ENCODE measurements at regions not wholly inside any gene's neighbourhood (a gene's known extent, or its start where the extent isn't known, plus 50 kb on each side); places are given as distances from the start of the nearest gene placed in this dataset.

DNA sequence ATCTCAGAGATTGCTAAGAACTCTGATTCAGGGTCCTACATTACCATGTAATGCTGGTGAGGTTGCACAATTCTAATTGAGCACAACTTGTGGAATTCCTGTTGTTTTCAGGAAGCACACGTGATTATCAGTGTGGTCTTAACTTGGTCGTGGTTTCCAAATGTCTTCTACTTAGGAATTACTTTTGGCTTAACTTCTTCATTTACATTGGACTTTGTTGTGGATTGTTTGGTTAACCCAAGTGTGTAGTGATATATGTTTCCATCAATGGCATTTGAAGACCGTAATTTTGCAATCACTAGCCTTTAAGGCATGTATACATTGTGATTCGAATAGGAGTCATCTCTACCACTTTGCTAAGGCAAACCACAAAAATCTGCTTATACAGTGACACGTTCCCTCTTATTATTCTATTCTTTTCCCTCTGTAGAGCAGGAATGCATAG is 373.3 kb downstream of the IRS1 start:
- no peak for DNase-seq
- no peak overlapping the region for H3K27ac Mint-ChIP-seq (ENCODE audit: unreplicated experiment)
- H3K36me3 Mint-ChIP-seq (ENCODE audit: insufficient read depth, unreplicated experiment): no peaks in the 10 kb centered on the region
- no peaks in the 10 kb centered on the region for H3K9me3 Mint-ChIP-seq (ENCODE audit: low read depth, unreplicated experiment)
- no peak overlapping the region for H3K4me3 Mint-ChIP-seq (ENCODE audit: low read depth, unreplicated experiment)
- peaks cover 51% of the 10 kb centered on the region for H3K4me1 Mint-ChIP-seq (ENCODE audit: low read depth, unreplicated experiment)
- no TSS peak for BruUV-seq (replicated peaks)
- TF ChIP-seq, protein P1, sequence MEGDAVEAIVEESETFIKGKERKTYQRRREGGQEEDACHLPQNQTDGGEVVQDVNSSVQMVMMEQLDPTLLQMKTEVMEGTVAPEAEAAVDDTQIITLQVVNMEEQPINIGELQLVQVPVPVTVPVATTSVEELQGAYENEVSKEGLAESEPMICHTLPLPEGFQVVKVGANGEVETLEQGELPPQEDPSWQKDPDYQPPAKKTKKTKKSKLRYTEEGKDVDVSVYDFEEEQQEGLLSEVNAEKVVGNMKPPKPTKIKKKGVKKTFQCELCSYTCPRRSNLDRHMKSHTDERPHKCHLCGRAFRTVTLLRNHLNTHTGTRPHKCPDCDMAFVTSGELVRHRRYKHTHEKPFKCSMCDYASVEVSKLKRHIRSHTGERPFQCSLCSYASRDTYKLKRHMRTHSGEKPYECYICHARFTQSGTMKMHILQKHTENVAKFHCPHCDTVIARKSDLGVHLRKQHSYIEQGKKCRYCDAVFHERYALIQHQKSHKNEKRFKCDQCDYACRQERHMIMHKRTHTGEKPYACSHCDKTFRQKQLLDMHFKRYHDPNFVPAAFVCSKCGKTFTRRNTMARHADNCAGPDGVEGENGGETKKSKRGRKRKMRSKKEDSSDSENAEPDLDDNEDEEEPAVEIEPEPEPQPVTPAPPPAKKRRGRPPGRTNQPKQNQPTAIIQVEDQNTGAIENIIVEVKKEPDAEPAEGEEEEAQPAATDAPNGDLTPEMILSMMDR (IDR thresholded peaks at IDR 0.05; ENCODE audit: unreplicated experiment): no peak
- CTCF ChIA-PET: no interaction called here
- intact Hi-C loops (cut with micrococcal nuclease; ENCODE audit: unreplicated experiment): no loop called here
- no peaks in the 10 kb centered on the region for H3K27me3 Mint-ChIP-seq (ENCODE audit: unreplicated experiment)

DNA sequence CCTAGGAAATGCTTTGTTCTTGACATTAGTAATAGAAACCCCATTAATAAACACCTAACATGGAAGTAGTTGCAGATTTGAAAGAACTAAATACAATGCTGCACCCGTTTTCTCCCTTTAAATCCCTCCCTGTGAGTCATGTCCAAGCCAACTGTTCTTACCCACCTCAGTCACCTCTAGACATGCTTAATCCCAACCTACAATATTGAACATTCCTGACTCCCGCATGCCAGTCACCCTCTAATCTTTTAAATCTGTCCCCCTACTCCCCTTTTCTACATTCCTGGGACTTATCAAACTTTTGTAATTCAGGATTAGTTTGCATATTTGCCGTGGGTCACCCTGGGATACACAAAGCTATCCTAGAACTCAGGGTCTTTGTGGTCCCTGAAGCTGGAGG is 374.6 kb downstream of the IRS1 start:
- DNase-seq: no peak
- intact Hi-C loops (cut with micrococcal nuclease; ENCODE audit: unreplicated experiment): no loop called here
- H3K27ac Mint-ChIP-seq (ENCODE audit: unreplicated experiment): no peak overlapping the region

DNA sequence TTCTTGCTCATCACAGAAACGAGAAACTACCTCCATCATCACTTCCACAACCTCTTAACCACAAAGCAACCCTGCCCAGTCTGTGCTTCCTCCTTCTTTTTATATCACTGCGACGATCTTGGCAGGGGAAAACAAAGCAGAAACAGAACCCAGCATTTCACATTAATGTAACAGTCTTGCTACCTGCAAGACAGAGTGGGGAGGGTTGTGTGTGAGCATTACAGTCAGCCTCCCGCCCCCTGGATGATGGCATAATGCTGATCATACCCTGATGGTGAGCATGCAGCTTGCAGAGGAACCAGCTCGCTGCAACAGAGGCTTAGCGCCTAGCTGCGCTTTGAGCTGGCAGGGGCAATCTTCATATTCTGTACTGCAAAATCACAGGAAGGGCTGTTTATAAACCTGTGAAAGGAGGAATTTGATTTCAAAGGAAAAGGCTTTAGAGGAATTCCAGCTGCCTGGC is 376.1 kb downstream of the IRS1 start:
- no peak overlapping the region for H3K27ac Mint-ChIP-seq (ENCODE audit: unreplicated experiment)
- no peak overlapping the region for H3K4me3 Mint-ChIP-seq (ENCODE audit: low read depth, unreplicated experiment)
- H3K27me3 Mint-ChIP-seq (ENCODE audit: unreplicated experiment): no peaks in the 10 kb centered on the region
- intact Hi-C loops (cut with micrococcal nuclease; ENCODE audit: unreplicated experiment): no loop called here
- H3K9me3 Mint-ChIP-seq (ENCODE audit: low read depth, unreplicated experiment): peaks cover 5% of the 10 kb centered on the region
- TF ChIP-seq, protein P1 (IDR thresholded peaks at IDR 0.05; ENCODE audit: unreplicated experiment): no peak
- no peak for DNase-seq
- H3K4me1 Mint-ChIP-seq (ENCODE audit: low read depth, unreplicated experiment): peaks cover 42% of the 10 kb centered on the region
- BruUV-seq (replicated peaks): no TSS peak
- CTCF ChIA-PET: interaction anchor here (1.1 kb wide), 1 partner anchor 156 kb away, joined by 3 read pairs; no protein-coding TSS in a partner anchor
- no peaks in the 10 kb centered on the region for H3K36me3 Mint-ChIP-seq (ENCODE audit: insufficient read depth, unreplicated experiment)

More for the DNA sequence above, 374.6 kb downstream of the IRS1 start:
- peaks cover 2% of the 10 kb centered on the region for H3K9me3 Mint-ChIP-seq (ENCODE audit: low read depth, unreplicated experiment)
- H3K4me3 Mint-ChIP-seq (ENCODE audit: low read depth, unreplicated experiment): no peak overlapping the region
- H3K27me3 Mint-ChIP-seq (ENCODE audit: unreplicated experiment): no peaks in the 10 kb centered on the region
- TF ChIP-seq, protein P1 (IDR thresholded peaks at IDR 0.05; ENCODE audit: unreplicated experiment): no peak
- CTCF ChIA-PET: no interaction called here
- H3K4me1 Mint-ChIP-seq (ENCODE audit: low read depth, unreplicated experiment): peaks cover 47% of the 10 kb centered on the region
- H3K36me3 Mint-ChIP-seq (ENCODE audit: insufficient read depth, unreplicated experiment): no peaks in the 10 kb centered on the region
- no TSS peak for BruUV-seq (replicated peaks)

DNA sequence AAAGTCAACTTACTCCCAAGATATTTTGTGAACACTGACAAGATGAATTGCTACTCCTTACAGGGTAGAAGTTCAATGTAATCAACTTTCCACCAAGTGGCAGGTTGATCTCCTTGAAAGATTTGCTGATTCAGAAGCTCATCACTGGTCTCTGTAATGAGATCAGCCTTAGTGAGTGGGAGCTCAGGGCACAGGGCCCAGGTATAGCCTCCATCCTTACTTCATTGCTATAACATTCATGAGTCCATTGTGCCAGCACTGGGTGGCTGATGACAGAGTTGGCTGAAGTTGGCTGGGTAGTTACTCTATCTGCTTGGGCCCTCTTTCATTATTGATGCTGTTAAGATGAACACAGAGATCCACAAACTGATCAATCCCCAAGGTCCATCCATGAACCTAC is 379.0 kb downstream of the IRS1 start:
- CTCF ChIA-PET: no interaction called here
- Mint-ChIP-seq H3K27ac (ENCODE audit: unreplicated experiment) (no peak overlapping the region), H3K27me3 (ENCODE audit: unreplicated experiment) (no peaks in the 10 kb centered on the region), H3K9me3 (ENCODE audit: low read depth, unreplicated experiment) (peaks cover 5% of the 10 kb centered on the region), H3K4me3 (ENCODE audit: low read depth, unreplicated experiment) (no peak overlapping the region), H3K4me1 (ENCODE audit: low read depth, unreplicated experiment) (peaks cover 24% of the 10 kb centered on the region), H3K36me3 (ENCODE audit: insufficient read depth, unreplicated experiment) (no peaks in the 10 kb centered on the region)
- TF ChIP-seq, protein P1 (IDR thresholded peaks at IDR 0.05; ENCODE audit: unreplicated experiment): no peak
- intact Hi-C loops (cut with micrococcal nuclease; ENCODE audit: unreplicated experiment): no loop called here
- no peak for DNase-seq
- BruUV-seq (replicated peaks): no TSS peak

Data from Calu3 (cell line).